ENCODE measurements at regions not wholly inside any gene's neighbourhood (a gene's known extent, or its start where the extent isn't known, plus 50 kb on each side); places are given as distances from the start of the nearest gene placed in this dataset.

- CTCF ChIA-PET = interaction anchor here (0.8 kb wide), 1 partner anchor 454 kb away, joined by 3 read pairs; no protein-coding TSS in a partner anchor
- TF ChIP-seq CTCF (IDR thresholded peaks at IDR 0.05; ENCODE audit: low read depth, low read length) = no peak
Measured at GRCh38 chr12:19922717-19923116, 445.6 kb upstream of the PDE3A start.

GRCh38 chr12:19924360-19924759 lies 444.0 kb upstream of the PDE3A start:
- Histone ChIP-seq H3K27me3 (ENCODE audit: control insufficient read depth, insufficient read depth, low read length) (no peaks in the 10 kb centered on the region), H3K9me3 (ENCODE audit: control insufficient read depth, insufficient read depth, low read length) (no peaks in the 10 kb centered on the region), H3K4me3 (ENCODE audit: low read depth, low read length) (no peak overlapping the region), H3K27ac (ENCODE audit: low read depth, low read length) (no peak overlapping the region)
- no peak for DNase-seq (ENCODE audit: low read depth, low spot score)
- ChIA-PET CTCF (interaction anchor here (2.0 kb wide), 1 partner anchor 9 kb away, joined by 7 read pairs; no protein-coding TSS in a partner anchor), POLR2A (no interaction called here)
- TF ChIP-seq CTCF (IDR thresholded peaks at IDR 0.05; ENCODE audit: low read depth, low read length) = no peak

More at GRCh38 chr12:19922717-19923116, 445.6 kb upstream of the PDE3A start:
- no peak for DNase-seq (ENCODE audit: low read depth, low spot score)
- no peaks in the 10 kb centered on the region for H3K27me3 ChIP-seq (ENCODE audit: control insufficient read depth, insufficient read depth, low read length)
- no peak overlapping the region for H3K27ac ChIP-seq (ENCODE audit: low read depth, low read length)
- no peaks in the 10 kb centered on the region for H3K9me3 ChIP-seq (ENCODE audit: control insufficient read depth, insufficient read depth, low read length)
- no peak overlapping the region for H3K4me3 ChIP-seq (ENCODE audit: low read depth, low read length)
- POLR2A ChIA-PET = no interaction called here

GRCh38 chr12:19925841-19926240 lies 442.5 kb upstream of the PDE3A start:
- no peaks in the 10 kb centered on the region for H3K27me3 ChIP-seq (ENCODE audit: control insufficient read depth, insufficient read depth, low read length)
- no peak overlapping the region for H3K4me3 ChIP-seq (ENCODE audit: low read depth, low read length)
- ChIA-PET CTCF (interaction anchor here (2.0 kb wide), 1 partner anchor 10 kb away, joined by 7 read pairs; no protein-coding TSS in a partner anchor), POLR2A (no interaction called here)
- TF ChIP-seq CTCF (IDR thresholded peaks at IDR 0.05; ENCODE audit: low read depth, low read length) = no peak
- no peaks in the 10 kb centered on the region for H3K9me3 ChIP-seq (ENCODE audit: control insufficient read depth, insufficient read depth, low read length)
- H3K27ac ChIP-seq (ENCODE audit: low read depth, low read length) = no peak overlapping the region
- no peak for DNase-seq (ENCODE audit: low read depth, low spot score)

- no peak for DNase-seq (ENCODE audit: low read depth, low spot score)
- Histone ChIP-seq H3K27ac (ENCODE audit: low read depth, low read length) (no peak overlapping the region), H3K4me3 (ENCODE audit: low read depth, low read length) (no peak overlapping the region), H3K9me3 (ENCODE audit: control insufficient read depth, insufficient read depth, low read length) (no peaks in the 10 kb centered on the region), H3K27me3 (ENCODE audit: control insufficient read depth, insufficient read depth, low read length) (no peaks in the 10 kb centered on the region)
- POLR2A ChIA-PET = no interaction called here
- CTCF ChIA-PET = interaction anchor here (2.0 kb wide), 1 partner anchor 11 kb away, joined by 7 read pairs; no protein-coding TSS in a partner anchor
- TF ChIP-seq CTCF (IDR thresholded peaks at IDR 0.05; ENCODE audit: low read depth, low read length) = no peak
Measured at GRCh38 chr12:19926266-19926665, 442.1 kb upstream of the PDE3A start.

GRCh38 chr12:19927661-19928060 lies 440.7 kb upstream of the PDE3A start:
- POLR2A ChIA-PET = no interaction called here
- CTCF ChIA-PET = no interaction called here
- Histone ChIP-seq H3K4me3 (ENCODE audit: low read depth, low read length) (no peak overlapping the region), H3K9me3 (ENCODE audit: control insufficient read depth, insufficient read depth, low read length) (no peaks in the 10 kb centered on the region), H3K27me3 (ENCODE audit: control insufficient read depth, insufficient read depth, low read length) (no peaks in the 10 kb centered on the region), H3K27ac (ENCODE audit: low read depth, low read length) (no peak overlapping the region)
- DNase-seq (ENCODE audit: low read depth, low spot score) = no peak
- TF ChIP-seq CTCF (IDR thresholded peaks at IDR 0.05; ENCODE audit: low read depth, low read length) = no peak
